WTC11 (cell line): ENCODE measurements at regions not wholly inside any gene's neighbourhood (a gene's known extent, or its start where the extent isn't known, plus 50 kb on each side); places are given as distances from the start of the nearest gene placed in this dataset.

Experiments used
- ATAC-seq: fragments of 200-7000 bp; cut with Tn5 transposase; 2 replicates; pipeline ENCODE4 v1.10.0; 2021; ENCODE audit warnings: mild to moderate bottlenecking, moderate library complexity
- CTCF ChIA-PET: fragments of 300-600 bp; sonication (Branson Sonifier 250); formaldehyde crosslinking; loops from one replicate; lab custom pipeline; 2021; ENCODE audit warnings: antibody characterized with exemption; lab: Charles Lee
- POLR2A ChIA-PET: fragments of 350-600 bp; sonication (Branson Sonifier 250); formaldehyde crosslinking; loops from one replicate; lab custom pipeline; 2021; ENCODE audit warnings: antibody characterized with exemption; lab: Charles Lee
- DNase-seq: peaks from one replicate; pipeline ENCODE4 v3.0.0; 2021; ENCODE audit warnings: low spot score
- H3K27ac Mint-ChIP-seq: 2 replicates; pipeline ENCODE4 v1.8.0; 2021; ENCODE audit warnings: mixed read lengths
- H3K27me3 Mint-ChIP-seq: 2 replicates; pipeline ENCODE4 v1.8.0; 2021; ENCODE audit warnings: low read depth, mild to moderate bottlenecking, moderate library complexity, mixed read lengths
- H3K36me3 Mint-ChIP-seq: 2 replicates; pipeline ENCODE4 v1.8.0; 2021; ENCODE audit warnings: mixed read lengths
- H3K4me1 Mint-ChIP-seq: 2 replicates; pipeline ENCODE4 v1.8.0; 2022; ENCODE audit warnings: mixed read lengths
- H3K4me3 Mint-ChIP-seq: 2 replicates; pipeline ENCODE4 v1.8.0; 2021; ENCODE audit warnings: mild to moderate bottlenecking, moderate library complexity, mixed read lengths
- H3K9me3 Mint-ChIP-seq: 2 replicates; pipeline ENCODE4 v1.8.0; 2021; ENCODE audit warnings: mixed read lengths
- CDX4 ChIP-seq: fragments of 250-450 bp; sonication (Bioruptor Pico); IDR thresholded peaks from 2 replicates; pipeline ENCODE4 v1.9.0; 2021; ENCODE audit warnings: moderate library complexity, mild to moderate bottlenecking, inconsistent platforms, borderline replicate concordance
- E2F1 ChIP-seq: sonication (generic); formaldehyde crosslinking; IDR thresholded peaks from 2 replicates; pipeline ENCODE4 v1.8.0; 2022; ENCODE audit warnings: mild to moderate bottlenecking, missing genetic modification reagents
- EMX1 ChIP-seq: fragments of 250-450 bp; sonication (Bioruptor Pico); IDR thresholded peaks from 2 replicates; pipeline ENCODE4 v1.8.0; 2021; ENCODE audit warnings: mild to moderate bottlenecking
- FOXJ3 ChIP-seq: sonication (generic); formaldehyde crosslinking; IDR thresholded peaks from 2 replicates; pipeline ENCODE4 v1.9.0; 2021; ENCODE audit warnings: missing genetic modification reagents, mild to moderate bottlenecking, borderline replicate concordance
- FOXP1 ChIP-seq: sonication (generic); formaldehyde crosslinking; IDR thresholded peaks from 2 replicates; pipeline ENCODE4 v1.8.0; 2022; ENCODE audit warnings: missing genetic modification reagents, mild to moderate bottlenecking, moderate library complexity, borderline replicate concordance
- GRHL2 ChIP-seq: fragments of 250-450 bp; sonication (Bioruptor Pico); IDR thresholded peaks from 2 replicates; pipeline ENCODE4 v1.8.0; 2022; ENCODE audit warnings: mild to moderate bottlenecking, moderate library complexity; ENCODE audit not compliant: insufficient replicate concordance, severe bottlenecking
- GTF2I ChIP-seq: fragments of 250-450 bp; sonication (Bioruptor Pico); conservative IDR thresholded peaks from 2 replicates; pipeline ENCODE4 v1.4.0; 2021; ENCODE audit warnings: mild to moderate bottlenecking
- IRF1 ChIP-seq: sonication (generic); formaldehyde crosslinking; IDR thresholded peaks from 2 replicates; pipeline ENCODE4 v1.8.0; 2023; ENCODE audit warnings: missing genetic modification reagents
- JUN ChIP-seq: sonication (generic); formaldehyde crosslinking; IDR thresholded peaks from 2 replicates; pipeline ENCODE4 v1.8.0; 2023; ENCODE audit warnings: mild to moderate bottlenecking, missing genetic modification reagents
- MLX ChIP-seq: sonication (generic); formaldehyde crosslinking; IDR thresholded peaks from 2 replicates; pipeline ENCODE4 v1.8.1; 2023; ENCODE audit warnings: mild to moderate bottlenecking, missing genetic modification reagents, moderate library complexity
- MYBL2 ChIP-seq: sonication (generic); formaldehyde crosslinking; IDR thresholded peaks from 2 replicates; pipeline ENCODE4 v1.8.1; 2023; ENCODE audit warnings: mild to moderate bottlenecking, moderate library complexity, missing genetic modification reagents
- NFATC4 ChIP-seq: fragments of 250-450 bp; sonication (Bioruptor Pico); IDR thresholded peaks from 2 replicates; pipeline ENCODE4 v1.9.0; 2021; ENCODE audit warnings: mild to moderate bottlenecking
- NFE2L1 ChIP-seq: sonication (generic); formaldehyde crosslinking; IDR thresholded peaks from 2 replicates; pipeline ENCODE4 v1.8.1; 2023; ENCODE audit warnings: missing genetic modification reagents
- OVOL2 ChIP-seq: fragments of 250-450 bp; sonication (Bioruptor Pico); IDR thresholded peaks from 2 replicates; pipeline ENCODE4 v1.9.0; 2021; ENCODE audit warnings: mild to moderate bottlenecking, borderline replicate concordance
- RELA ChIP-seq: sonication (generic); formaldehyde crosslinking; IDR thresholded peaks from 2 replicates; pipeline ENCODE4 v1.8.1; 2022; ENCODE audit warnings: missing genetic modification reagents, mild to moderate bottlenecking, borderline replicate concordance
- SMAD4 ChIP-seq: sonication (generic); formaldehyde crosslinking; IDR thresholded peaks from 2 replicates; pipeline ENCODE4 v1.8.0; 2022; ENCODE audit warnings: mild to moderate bottlenecking, missing genetic modification reagents
- TCF7 ChIP-seq: sonication (generic); formaldehyde crosslinking; IDR thresholded peaks from 2 replicates; pipeline ENCODE4 v1.8.0; 2022; ENCODE audit warnings: mild to moderate bottlenecking, low read depth, missing genetic modification reagents, moderate library complexity
- TP53 ChIP-seq: sonication (generic); formaldehyde crosslinking; IDR thresholded peaks from 2 replicates; pipeline ENCODE4 v1.8.1; 2023; ENCODE audit warnings: mild to moderate bottlenecking, missing genetic modification reagents
- USF1 ChIP-seq: sonication (generic); formaldehyde crosslinking; IDR thresholded peaks from 2 replicates; pipeline ENCODE4 v1.8.0; 2022; ENCODE audit warnings: mild to moderate bottlenecking, missing genetic modification reagents
- ZNF263 ChIP-seq: sonication (generic); formaldehyde crosslinking; IDR thresholded peaks from 2 replicates; pipeline ENCODE4 v1.8.1; 2022; ENCODE audit warnings: low read depth, mild to moderate bottlenecking, moderate library complexity, missing genetic modification reagents
- ZNF425 ChIP-seq: fragments of 250-450 bp; sonication (Bioruptor Pico); conservative IDR thresholded peaks from 2 replicates; pipeline ENCODE4 v1.9.0; 2021; ENCODE audit warnings: mild to moderate bottlenecking

GRCh38 chr13:103528437-103528836, 462.2 kb upstream of the SLC10A2 start:
- H3K27ac Mint-ChIP-seq = no peak overlapping the region
- TF ChIP-seq IRF1 = no peak
- no peak for TF ChIP-seq FOXP1 (CRISPR knock-in tag)
- no peak for TF ChIP-seq TP53 (CRISPR knock-in tag)
- ATAC-seq (no peak), DNase-seq (no peak)
- H3K27me3 Mint-ChIP-seq = no peaks in the 10 kb centered on the region
- CTCF ChIA-PET = no interaction called here
- H3K4me1 Mint-ChIP-seq = no peaks in the 10 kb centered on the region
- no peaks in the 10 kb centered on the region for H3K9me3 Mint-ChIP-seq
- H3K4me3 Mint-ChIP-seq = no peak overlapping the region
- POLR2A ChIA-PET = no interaction called here
- no peaks in the 10 kb centered on the region for H3K36me3 Mint-ChIP-seq

GRCh38 chr13:103525530-103525929, 459.3 kb upstream of the SLC10A2 start:
- DNase-seq = no peak
- Mint-ChIP-seq H3K36me3 (no peaks in the 10 kb centered on the region), H3K27ac (no peak overlapping the region), H3K4me3 (no peak overlapping the region), H3K9me3 (peaks cover 6% of the 10 kb centered on the region; the same call in 1 of the 2 replicates), H3K4me1 (no peaks in the 10 kb centered on the region), H3K27me3 (peaks cover 3% of the 10 kb centered on the region; the same call in 1 of the 2 replicates)
- ChIA-PET POLR2A (no interaction called here), CTCF (no interaction called here)
- TF ChIP-seq NFATC4 (CRISPR knock-in tag) = no peak
- no peak for TF ChIP-seq ZNF263 (CRISPR knock-in tag)
- TF ChIP-seq ZNF425 = no peak
- no peak for TF ChIP-seq FOXJ3 (CRISPR knock-in tag)
- TF ChIP-seq TCF7 (CRISPR knock-in tag) = no peak
- TF ChIP-seq OVOL2 (CRISPR knock-in tag) = no peak
- no peak for TF ChIP-seq MYBL2 (CRISPR knock-in tag)
- TF ChIP-seq USF1 (CRISPR knock-in tag) = no peak
- TF ChIP-seq MLX (CRISPR knock-in tag) = no peak
- TF ChIP-seq NFE2L1 (CRISPR knock-in tag) = no peak
- TF ChIP-seq JUN (CRISPR knock-in tag) = no peak
- no peak for ATAC-seq

- H3K27me3 Mint-ChIP-seq = peaks cover 3% of the 10 kb centered on the region; the same call in 1 of the 2 replicates
- H3K9me3 Mint-ChIP-seq = peaks cover 6% of the 10 kb centered on the region; the same call in 1 of the 2 replicates
- no peaks in the 10 kb centered on the region for H3K4me1 Mint-ChIP-seq
- no peak for TF ChIP-seq SMAD4 (CRISPR knock-in tag)
- TF ChIP-seq CDX4 (CRISPR knock-in tag) = no peak
- TF ChIP-seq E2F1 (CRISPR knock-in tag) = no peak
- TF ChIP-seq GRHL2 (CRISPR knock-in tag) = no peak
- no peak for TF ChIP-seq RELA (CRISPR knock-in tag)
- TF ChIP-seq TCF7 (CRISPR knock-in tag) = no peak
- no peak for TF ChIP-seq EMX1 (CRISPR knock-in tag)
- no peak for TF ChIP-seq GTF2I (CRISPR knock-in tag)
- DNase-seq = no peak
- no peaks in the 10 kb centered on the region for H3K36me3 Mint-ChIP-seq
- no peak for ATAC-seq
- CTCF ChIA-PET = no interaction called here
- H3K4me3 Mint-ChIP-seq = no peak overlapping the region
- POLR2A ChIA-PET = no interaction called here
- H3K27ac Mint-ChIP-seq = no peak overlapping the region
These were observed 457.6 kb upstream of the SLC10A2 start for GRCh38 chr13:103523858-103524257.
